HG03097 (cell line): ENCODE measurements at regions not wholly inside any gene's neighbourhood (a gene's known extent, or its start where the extent isn't known, plus 50 kb on each side); places are given as distances from the start of the nearest gene placed in this dataset.
"Not testable (repeated sequence)": the region's sequence is repeated elsewhere in the genome, so short reads cannot be mapped to it uniquely, and the experiment has no call there.

ENCODE experiments used
- ATAC-seq: cut with Tn5 transposase; IDR thresholded peaks from one replicate; pipeline ENCODE4 v1.9.1; 2021; ENCODE audit not compliant: unreplicated experiment, low FRiP score

DNA sequence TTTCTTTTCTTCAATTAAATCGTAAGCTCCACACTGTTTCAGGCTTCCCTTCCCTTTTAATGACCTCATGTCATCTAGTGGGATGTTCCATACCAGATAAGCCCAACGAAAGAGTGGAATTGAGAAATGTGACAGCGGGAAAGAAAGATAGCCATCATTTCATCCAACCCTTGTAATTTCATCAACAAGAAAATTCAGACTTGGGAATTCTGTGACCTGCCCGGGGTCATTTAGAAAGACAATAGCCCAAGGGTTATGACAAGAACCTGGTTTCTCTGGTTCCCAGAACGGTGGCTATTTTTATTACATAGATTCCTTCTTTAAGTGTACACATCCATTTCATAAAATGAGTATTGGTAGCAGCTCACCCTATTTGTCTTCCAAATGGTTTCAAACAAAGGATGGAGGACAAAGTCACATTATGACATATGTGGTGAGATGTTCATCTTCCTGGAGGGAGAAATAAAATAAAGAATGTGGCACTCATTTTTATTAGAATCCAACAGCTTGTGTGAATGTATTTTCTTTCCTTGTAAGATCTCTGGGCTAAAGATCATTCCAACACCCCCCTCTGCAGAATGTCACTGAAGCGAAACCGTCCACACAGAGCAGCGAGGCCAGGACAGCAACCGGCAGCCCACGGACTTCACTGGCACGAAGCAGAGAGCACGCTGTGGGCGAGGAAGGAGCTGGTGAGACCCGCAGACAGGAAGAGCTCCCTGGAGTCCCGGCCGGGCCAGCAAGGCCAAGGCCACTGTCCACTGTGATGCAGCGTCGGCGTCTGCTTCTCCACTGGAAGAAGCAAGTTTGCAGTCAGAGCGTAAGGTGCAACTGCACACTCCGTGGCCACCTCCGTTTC is 199.9 kb downstream of the KLF6 start:
- no peak for ATAC-seq

DNA sequence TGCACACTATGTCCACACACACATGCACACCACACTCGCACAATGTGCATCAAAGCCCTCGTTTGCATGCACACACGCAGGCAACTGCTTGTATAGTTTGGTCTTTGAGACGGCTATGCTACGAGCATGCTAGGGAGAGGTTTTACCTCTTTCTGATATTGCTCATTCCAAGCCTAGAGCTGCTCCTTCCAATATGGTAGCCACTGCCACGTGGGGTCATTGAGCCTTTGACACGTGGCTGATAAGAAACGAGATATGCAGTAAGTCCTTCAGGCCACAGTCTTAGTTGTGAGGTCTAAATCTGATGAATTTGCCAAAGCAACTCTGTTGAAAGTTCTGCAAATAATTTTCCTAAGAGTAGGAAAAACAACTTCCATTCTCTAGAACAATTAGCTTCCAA is 204.4 kb downstream of the KLF6 start:
- ATAC-seq: no peak

DNA sequence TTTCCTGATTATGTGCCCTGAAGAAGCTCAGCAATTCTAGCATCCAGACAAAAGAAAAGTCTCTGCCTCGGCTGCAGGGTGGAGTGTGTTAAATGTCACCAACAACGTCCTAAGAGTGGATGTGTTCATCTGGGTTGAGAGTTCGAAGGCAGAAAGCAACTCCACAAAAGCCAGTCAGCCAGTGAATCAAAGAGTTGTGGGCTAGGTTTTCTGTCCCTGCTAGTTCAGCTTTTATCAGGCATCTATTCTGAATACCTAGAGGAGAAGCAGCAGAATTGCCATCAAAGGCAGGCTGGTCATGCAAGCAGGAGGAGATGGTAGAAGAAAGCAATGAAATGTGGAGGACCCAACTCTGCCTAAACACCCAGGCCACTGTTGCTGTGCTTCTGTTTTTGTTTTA is 205.2 kb downstream of the KLF6 start:
- no peak for ATAC-seq

DNA sequence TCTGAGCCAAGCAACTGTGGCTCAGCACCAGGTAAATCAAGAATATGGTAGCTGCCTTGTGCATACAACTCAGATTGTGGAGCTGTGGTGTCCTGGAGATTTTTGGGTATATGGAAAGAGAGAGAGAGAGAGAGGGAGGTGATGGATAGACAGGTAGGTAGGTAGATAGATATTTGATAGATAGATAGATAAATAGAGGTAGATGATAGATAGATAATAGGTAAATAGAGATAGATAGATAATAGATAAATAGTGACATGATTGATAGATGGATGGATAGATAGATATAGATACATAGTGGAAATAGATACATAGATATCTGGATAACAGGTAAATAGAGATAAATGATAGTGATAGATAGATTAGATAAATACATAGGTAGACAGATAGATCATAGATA is 206.3 kb downstream of the KLF6 start:
- no peak for ATAC-seq

DNA sequence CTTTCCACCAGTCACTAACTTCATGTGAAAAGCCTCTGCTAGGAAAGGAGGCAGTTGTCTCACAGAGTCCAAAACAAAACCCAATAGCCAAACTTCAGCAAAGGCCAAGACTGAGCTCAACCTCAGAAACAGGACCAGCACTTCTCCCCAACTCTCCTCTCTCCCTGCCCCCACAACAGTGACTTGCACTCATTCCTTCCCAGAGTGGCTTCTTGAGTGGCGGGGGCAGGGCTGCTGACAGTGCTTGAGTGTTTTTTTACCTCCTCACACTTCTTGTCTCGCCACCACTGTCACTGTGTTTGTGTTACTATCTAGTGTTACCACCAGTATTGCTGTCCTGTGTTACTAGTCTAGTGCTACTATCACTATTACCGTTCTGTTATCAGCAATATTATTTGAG is 206.8 kb downstream of the KLF6 start:
- no peak for ATAC-seq

DNA sequence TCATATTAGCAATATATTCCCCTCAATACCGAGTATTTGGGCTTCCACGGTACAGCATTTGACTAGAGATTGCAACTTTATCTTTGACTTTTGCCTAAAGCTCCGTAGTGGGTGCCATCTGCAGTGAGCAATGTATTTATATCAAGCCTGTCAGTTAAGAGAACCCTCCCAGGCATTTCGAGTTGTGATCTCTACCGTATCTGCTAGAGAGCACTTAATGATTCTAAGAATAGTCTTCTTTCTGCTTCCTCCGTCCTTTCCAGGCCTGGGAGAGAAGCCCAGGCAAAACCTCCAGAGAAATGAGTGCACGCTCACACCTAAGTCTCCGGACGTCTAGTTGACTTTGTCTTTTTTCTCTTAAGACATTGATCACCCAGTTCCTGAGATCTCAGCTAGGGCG is 210.6 kb downstream of the KLF6 start:
- ATAC-seq: no peak

DNA sequence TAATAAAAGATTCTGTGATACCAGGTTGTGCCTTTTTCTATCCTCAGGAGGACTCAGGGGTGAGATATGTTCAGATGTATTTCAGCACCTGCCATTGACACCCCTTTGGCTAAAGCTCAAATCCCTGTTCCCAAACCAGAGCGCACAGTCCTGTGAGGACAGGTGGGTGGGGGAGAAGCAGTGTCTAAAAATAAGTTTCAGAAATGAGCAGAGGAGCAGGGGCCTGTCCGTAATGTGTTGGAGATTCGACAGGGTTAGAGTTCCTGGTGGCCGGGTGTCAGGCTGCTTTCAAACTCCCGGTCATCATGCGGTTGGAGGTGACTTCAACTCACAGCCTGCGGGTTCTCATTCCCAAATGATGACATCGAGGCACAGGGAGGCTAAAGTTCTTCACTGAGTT is 211.5 kb downstream of the KLF6 start:
- no peak for ATAC-seq

DNA sequence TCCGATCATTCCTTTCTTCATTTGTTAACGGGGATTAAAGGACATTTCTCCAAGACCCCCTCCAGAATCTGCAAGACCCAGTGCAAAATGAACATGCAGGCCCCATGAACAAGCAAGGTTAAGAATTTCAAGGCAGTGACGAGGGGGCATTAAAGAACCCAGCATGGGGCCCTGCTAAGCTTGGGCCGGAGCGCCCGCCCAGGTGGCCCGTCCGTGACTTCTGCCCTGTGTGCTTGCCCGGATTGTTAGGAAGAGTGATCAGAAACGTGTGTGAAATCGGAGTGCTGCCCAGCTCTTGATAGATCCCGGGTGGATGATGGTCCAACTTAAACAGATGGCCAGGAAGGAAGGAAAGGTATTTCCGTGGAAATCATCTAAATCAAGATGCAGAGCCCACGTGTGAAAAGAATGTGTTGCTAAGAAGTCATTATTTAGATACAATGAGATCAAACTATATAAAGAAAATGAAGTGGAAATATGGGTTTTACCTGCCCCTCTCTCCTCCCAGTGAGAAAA is 213.6 kb downstream of the KLF6 start:
- no peak for ATAC-seq

DNA sequence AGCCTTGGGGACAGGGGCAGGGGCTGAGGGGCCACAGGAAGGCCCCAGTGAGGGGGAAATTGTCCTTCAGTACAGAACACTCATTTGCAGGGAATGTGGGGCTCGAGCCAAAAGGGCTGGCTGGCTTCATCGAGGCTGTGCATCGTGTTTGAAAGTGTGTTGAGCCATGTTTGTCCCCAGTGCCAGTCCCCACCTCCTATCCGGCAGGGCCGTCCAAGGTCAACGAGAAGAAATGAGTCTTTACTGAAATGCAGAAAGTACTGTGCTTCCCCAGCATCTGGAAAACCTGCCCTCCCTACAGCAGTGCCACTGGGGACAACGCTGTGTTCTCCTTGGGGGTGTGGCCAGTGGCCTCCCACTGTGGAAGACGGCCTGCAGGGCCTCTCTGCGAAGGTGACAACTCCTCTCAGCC is 214.1 kb downstream of the KLF6 start:
- no peak for ATAC-seq

DNA sequence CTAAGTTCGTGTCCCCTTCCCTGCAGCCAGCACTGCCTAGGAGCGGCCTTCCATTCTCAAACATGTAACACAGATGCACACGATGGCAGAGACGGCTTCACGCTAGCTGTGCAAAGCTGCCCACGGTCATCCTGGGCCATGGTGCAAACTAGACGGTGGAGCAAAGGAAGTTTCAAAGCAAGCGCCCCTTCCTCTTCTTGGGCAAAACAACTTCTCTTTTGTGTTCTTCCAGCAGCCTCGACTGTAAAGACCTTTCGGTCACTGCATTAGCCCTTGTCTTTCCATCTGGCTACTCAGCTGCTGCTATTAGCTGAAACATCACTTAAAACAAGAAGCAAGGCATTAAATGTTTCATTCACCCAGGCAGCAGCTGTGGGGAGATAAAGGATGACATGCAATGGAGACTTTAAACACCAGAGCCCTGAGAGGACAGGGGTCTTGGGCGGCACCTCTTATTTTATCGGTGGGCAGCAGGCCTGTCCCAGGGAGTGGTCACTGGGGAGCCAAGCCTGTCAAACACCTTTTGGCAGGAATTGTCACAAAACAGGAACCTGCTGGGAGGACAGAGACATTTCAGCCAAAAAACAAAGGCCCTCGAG is 214.8 kb downstream of the KLF6 start:
- ATAC-seq: no peak

DNA sequence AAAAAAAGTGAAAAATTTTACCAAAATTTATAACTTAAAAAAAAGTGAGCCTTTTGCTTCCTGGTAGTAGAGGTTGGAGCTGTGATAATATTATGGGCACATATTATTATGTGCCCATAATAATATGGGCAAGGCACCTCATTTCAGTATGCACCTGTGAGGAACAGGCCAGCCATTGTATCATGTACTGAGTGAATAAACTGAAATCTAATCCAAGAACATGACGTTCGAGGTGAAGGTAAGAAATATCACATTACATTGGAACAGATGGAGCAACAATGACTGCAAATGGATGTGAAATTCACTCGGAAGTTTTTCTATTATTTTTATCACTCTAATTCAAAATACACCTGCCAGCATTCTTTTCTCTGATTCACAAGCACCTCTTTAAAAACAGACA is 216.0 kb downstream of the KLF6 start:
- no peak for ATAC-seq

DNA sequence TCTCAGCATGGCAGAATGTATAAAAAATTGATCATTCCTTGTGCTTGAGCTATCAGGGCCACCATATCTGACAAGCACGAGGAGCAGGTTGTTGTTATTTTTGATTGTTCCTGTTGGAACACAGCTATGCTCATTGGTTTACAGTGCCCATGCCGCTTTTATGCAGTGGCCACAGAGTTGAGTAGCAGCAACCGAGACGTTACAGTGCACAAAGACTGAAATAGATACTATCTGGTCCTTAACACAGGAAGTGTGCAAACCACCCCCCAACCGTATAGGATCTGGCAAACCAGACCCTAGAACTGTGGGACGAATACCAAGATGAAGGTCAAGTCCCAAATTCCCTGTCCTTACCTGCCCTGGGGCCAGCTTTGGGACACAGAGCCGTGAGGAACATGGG is 216.6 kb downstream of the KLF6 start:
- ATAC-seq: no peak

DNA sequence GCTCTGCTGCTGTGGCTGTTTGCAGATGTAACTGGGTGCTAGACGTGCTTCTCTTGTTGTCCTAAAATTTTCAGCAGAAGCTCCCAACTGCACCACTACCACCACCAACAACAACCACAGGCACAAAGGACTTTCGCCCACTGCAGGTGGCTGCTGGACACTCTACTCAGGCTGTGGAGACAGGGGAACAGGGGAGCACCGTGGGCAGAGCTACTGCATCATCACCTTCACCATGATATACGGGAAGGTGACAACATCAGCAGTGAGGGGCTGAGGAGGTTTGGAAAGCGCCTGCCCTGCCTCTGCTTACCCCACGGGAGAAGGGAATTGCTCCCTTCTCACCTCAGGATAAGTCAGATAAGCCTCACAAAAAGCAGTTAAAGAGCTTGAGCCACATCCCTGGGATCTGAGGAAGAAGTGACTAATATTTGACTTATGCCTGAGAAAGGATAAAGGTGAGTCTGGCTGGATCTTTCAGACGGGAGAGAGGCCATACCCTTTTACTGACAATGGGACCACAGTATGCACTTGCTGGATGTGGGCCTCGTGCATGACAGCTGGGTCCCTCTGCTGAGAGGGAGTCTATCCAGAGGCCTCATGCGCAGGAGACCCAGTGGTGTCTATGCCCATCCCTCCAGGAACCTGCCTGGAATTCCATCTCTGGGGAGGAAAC is 217.6 kb downstream of the KLF6 start:
- no peak for ATAC-seq

DNA sequence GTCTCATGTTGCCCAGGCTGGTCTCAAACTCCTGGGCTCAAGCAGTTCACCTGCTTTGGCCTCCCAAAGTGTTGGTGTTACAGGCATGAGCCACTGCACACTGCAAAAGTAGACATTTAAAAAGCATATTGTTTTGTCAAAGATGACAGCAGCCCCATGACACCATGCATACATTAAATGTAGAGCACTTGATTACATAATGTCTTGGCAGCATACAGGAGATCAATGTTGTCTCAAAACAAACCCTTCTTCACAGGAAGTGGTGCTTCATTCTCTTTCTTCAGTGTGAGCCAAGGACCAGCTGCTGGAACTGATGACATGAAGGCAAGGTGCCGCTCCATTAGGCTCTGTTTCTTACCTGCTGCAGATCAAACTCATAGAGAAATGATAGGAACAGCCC is 218.4 kb downstream of the KLF6 start:
- no peak for ATAC-seq

DNA sequence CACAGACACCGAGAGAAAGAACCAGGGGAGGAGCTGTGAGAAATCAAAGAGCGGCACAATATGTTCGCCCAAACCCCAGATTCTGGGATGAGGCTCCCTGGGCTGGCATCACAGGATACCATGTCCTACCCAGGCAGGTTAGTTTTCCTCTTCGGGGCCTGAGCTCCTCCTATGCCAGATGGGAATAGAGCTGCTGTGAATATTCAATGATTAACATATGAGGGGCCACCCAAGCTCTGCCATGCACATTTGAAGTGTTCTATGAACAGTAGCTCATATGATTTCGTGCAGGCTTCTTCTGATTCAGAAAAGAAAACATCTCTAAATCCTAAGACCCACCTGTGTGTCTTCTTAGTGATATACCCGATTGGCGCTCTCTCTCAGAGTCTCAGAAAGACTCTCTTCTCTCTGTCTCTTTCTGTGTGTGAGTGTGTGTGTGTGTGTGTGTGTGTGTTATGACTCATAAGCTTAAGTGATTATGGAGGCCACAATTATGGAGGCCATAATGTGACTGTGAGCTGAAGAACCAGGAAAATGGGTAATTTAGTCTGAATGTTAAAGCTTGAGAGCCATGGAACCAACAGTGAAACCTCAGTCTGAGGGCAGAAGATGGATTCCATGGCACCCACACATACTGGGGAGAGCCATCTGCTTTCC is 220.5 kb downstream of the KLF6 start:
- no peak for ATAC-seq

DNA sequence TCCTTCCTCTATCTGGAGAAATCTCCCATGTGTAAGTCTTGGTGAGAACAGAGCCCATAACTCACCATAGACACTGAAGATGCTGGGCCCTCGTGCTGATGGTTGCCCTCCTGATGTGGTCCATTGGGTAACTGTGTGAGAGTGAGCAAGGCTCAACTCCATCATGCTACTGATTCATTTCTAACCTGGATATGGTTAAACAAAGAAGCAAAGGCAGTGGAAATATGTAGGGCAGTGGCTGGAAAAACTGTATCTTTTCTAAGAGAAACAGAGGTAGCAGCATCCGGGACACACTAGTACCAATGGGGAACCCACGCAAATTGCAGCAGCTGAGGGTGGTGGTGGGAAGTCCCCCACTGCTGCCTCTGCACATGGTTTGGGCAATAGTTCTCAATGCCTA is 221.7 kb downstream of the KLF6 start:
- no peak for ATAC-seq

DNA sequence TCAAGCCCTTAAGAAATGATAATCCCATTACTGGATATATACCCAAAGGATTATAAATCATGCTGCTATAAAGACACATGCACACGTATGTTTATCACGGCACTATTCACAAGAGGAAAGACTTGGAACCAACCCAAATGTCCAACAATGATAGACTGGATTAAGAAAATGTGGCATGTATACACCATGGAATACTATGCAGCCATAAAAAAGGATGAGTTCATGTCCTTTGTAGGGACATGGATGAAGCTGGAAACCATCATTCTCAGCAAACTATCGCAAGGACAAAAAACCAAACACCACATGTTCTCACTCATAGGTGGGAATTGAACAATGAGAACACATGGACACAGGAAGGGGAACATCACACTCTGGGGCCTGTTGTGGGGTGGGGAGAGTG is 224.4 kb downstream of the KLF6 start:
- ATAC-seq: not testable (repeated sequence)

DNA sequence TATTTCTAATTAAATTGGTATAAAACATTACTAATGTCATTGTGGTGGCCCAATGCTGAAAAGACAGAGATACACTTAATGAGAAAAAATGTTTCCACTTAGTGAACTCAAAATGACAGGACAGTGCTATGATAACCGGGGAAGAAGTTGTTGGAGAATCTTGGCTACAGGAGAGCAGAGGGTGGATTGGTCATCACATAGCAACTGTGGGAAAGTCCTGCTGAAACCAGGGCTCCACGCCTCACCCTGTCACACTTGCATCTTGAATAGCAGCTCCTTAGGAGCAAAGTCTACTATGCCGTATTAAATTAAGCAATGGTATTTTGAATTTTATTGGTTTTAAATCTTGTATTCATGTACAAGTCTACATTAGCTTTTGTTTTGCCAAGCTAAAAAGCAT is 225.5 kb downstream of the KLF6 start:
- no peak for ATAC-seq

DNA sequence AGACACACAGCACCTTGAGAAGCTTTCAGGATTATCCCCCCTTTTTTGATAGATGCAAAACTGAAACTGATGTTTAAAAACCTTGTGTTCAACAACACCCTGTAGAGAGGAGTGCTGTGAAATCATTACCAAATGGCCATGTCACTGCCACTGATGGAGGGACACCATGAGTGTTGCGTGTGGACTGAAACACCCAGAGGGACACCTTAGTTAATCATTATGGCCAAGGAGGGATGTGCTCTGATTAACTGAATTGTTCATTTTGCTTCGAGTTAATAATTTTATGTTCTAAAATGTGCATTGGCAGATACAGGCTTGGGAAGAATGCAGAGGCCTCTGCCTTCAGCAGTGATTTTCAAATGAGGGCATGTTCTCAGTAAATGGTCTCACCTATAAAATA is 226.0 kb downstream of the KLF6 start:
- ATAC-seq: no peak

DNA sequence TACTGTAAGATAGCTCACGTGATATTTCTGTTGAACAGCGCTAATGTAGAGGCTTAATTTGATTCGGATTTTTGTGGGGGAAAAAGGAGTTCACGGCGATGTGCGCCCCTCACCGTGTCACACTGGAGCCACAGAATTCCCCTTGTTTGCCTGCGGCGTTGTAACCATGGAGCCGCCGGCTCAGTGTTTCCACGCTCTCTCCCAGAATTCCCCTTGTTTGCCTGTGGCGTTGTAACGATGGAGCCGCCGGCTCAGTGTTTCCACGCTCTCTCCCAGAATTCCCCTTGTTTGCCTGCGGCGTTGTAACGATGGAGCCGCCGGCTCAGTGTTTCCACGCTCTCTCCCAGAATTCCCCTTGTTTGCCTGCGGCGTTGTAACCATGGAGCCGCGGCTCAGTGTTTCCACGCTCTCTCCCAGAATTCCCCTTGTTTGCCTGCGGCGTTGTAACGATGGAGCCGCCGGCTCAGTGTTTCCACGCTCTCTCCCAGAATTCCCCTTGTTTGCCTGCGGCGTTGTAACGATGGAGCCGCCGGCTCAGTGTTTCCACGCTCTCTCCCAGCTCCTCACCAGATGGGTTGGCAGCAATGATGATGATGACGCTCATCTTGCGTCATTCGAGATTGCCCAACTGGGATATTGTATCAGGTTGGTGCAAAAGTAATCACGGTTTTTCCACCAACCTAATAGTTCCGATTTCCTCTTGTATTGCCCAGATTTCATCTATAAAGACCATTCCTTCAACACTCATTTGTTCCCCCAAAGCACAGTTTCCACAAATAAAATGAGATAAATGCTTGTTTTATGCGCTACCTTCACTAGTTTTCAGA is 228.6 kb downstream of the KLF6 start:
- ATAC-seq: not testable (repeated sequence)
